Mesenchymal stem cell (in vitro differentiated cells and primary cell): ENCODE measurements at regions not wholly inside any gene's neighbourhood (a gene's known extent, or its start where the extent isn't known, plus 50 kb on each side); places are given as distances from the start of the nearest gene placed in this dataset.
A peak's percentile ranks its signal among the peaks of the same experiment; 100 is the strongest.

Experiments used
- DNase-seq: peaks from one replicate; pipeline ENCODE4 v3.0.0-alpha.2; 2013
- H2AFZ ChIP-seq: one replicate; pipeline ENCODE4 v1.6.1; 2013; ENCODE audit warnings: low read depth, mild to moderate bottlenecking, control low read depth, inconsistent platforms, low read length, moderate library complexity
- H2AK5ac ChIP-seq: 2 replicates; pipeline ENCODE4 v1.6.1; 2013; ENCODE audit warnings: low read length, moderate library complexity, mild to moderate bottlenecking, inconsistent platforms; ENCODE audit not compliant: severe bottlenecking
- H2BK120ac ChIP-seq: one replicate; pipeline ENCODE4 v1.6.1; 2013; ENCODE audit warnings: low read depth, mild to moderate bottlenecking, inconsistent platforms, low read length, moderate library complexity
- H2BK12ac ChIP-seq, 2 experiments: one replicate each; pipeline ENCODE4 v1.6.1; 2013; ENCODE audit warnings: inconsistent platforms in 2 of 2, low read length in 2 of 2, mild to moderate bottlenecking in 2 of 2, moderate library complexity in 2 of 2, control low read depth in 1 of 2
- H2BK15ac ChIP-seq: one replicate; pipeline ENCODE4 v1.6.1; 2013; ENCODE audit warnings: mild to moderate bottlenecking, low read depth, inconsistent platforms; ENCODE audit not compliant: poor library complexity, severe bottlenecking
- H2BK5ac ChIP-seq: 2 replicates; pipeline ENCODE4 v1.6.1; 2013; ENCODE audit warnings: low read depth, mild to moderate bottlenecking, low read length, control low read depth, inconsistent platforms; ENCODE audit not compliant: poor library complexity, severe bottlenecking
- H3K14ac ChIP-seq, 2 experiments: one replicate each; pipeline ENCODE4 v1.6.1; 2013; ENCODE audit warnings: inconsistent platforms in 2 of 2, low read length in 2 of 2, control low read depth in 1 of 2, mild to moderate bottlenecking in 1 of 2, moderate library complexity in 1 of 2
- H3K18ac ChIP-seq, 2 experiments: one replicate each; pipeline ENCODE4 v1.6.1; 2013; ENCODE audit warnings: inconsistent platforms in 2 of 2, low read length in 2 of 2, control low read depth in 1 of 2, low read depth in 1 of 2, mild to moderate bottlenecking in 1 of 2
- H3K23ac ChIP-seq, 2 experiments: one replicate each; pipeline ENCODE4 v1.6.1; 2013; ENCODE audit warnings: inconsistent platforms in 2 of 2, low read length in 2 of 2, mild to moderate bottlenecking in 2 of 2, moderate library complexity in 2 of 2, control low read depth in 1 of 2
- H3K27ac ChIP-seq: 2 replicates; pipeline ENCODE4 v1.5.1; 2013; ENCODE audit warnings: mild to moderate bottlenecking, moderate library complexity, low read length, control low read depth, inconsistent platforms; ENCODE audit not compliant: poor library complexity, severe bottlenecking
- H3K27me3 ChIP-seq, 2 experiments: 2 replicates each; pipeline versions ENCODE4 v1.6.1 to v1.7.0; 2013; ENCODE audit warnings: low read length in 2 of 2, mild to moderate bottlenecking in 2 of 2, moderate library complexity in 2 of 2, control low read depth in 1 of 2, inconsistent platforms in 1 of 2; ENCODE audit not compliant: control insufficient read depth in 1 of 2, insufficient read depth in 1 of 2
- H3K36me3 ChIP-seq, 2 experiments: 2 replicates each; pipeline versions ENCODE4 v1.6.1 to v1.7.0; 2013; ENCODE audit warnings: low read length in 2 of 2, control low read depth in 1 of 2, inconsistent platforms in 1 of 2, low read depth in 1 of 2, mild to moderate bottlenecking in 1 of 2; ENCODE audit not compliant: insufficient read depth in 2 of 2, control insufficient read depth in 1 of 2
- H3K4ac ChIP-seq, 2 experiments: one replicate each; pipeline ENCODE4 v1.6.1; 2013; ENCODE audit warnings: inconsistent platforms in 2 of 2, low read length in 2 of 2, mild to moderate bottlenecking in 2 of 2, moderate library complexity in 2 of 2, control low read depth in 1 of 2, low read depth in 1 of 2
- H3K4me1 ChIP-seq: 2 replicates; pipeline ENCODE4 v1.6.1; 2013; ENCODE audit warnings: low read depth, low read length, control low read depth; ENCODE audit not compliant: control insufficient read depth, insufficient read depth
- H3K4me2 ChIP-seq: 2 replicates; pipeline ENCODE4 v1.6.1; 2013; ENCODE audit warnings: low read length, mild to moderate bottlenecking, inconsistent platforms; ENCODE audit not compliant: poor library complexity, severe bottlenecking
- H3K4me3 ChIP-seq, 2 experiments: 2 replicates each; pipeline versions ENCODE4 v1.5.1 to v1.7.0; 2013; ENCODE audit warnings: low read length in 2 of 2, mild to moderate bottlenecking in 2 of 2, control low read depth in 1 of 2, low read depth in 1 of 2; ENCODE audit not compliant: insufficient read depth in 1 of 2
- H3K79me1 ChIP-seq: replicated peaks from 2 replicates; pipeline ENCODE4 v1.6.1; 2013; ENCODE audit warnings: mild to moderate bottlenecking, control low read depth, low read length, inconsistent platforms; ENCODE audit not compliant: poor library complexity, severe bottlenecking
- H3K9ac ChIP-seq: 2 replicates; pipeline ENCODE4 v1.7.0; 2013; ENCODE audit warnings: mild to moderate bottlenecking, low read length, moderate library complexity
- H3K9me3 ChIP-seq: 2 replicates; pipeline ENCODE4 v1.7.0; 2013; ENCODE audit warnings: mild to moderate bottlenecking, low read length; ENCODE audit not compliant: control insufficient read depth
- H4K8ac ChIP-seq: one replicate; pipeline ENCODE4 v1.6.1; 2013; ENCODE audit warnings: inconsistent platforms, mild to moderate bottlenecking, low read length, moderate library complexity
- H4K91ac ChIP-seq: one replicate; pipeline ENCODE4 v1.6.1; 2013; ENCODE audit warnings: mild to moderate bottlenecking, low read length, inconsistent platforms
- WGBS: methylation state at CpG from one replicate; pipeline ENCODE4 v1.1.7; 2013; ENCODE audit warnings: mixed read lengths; 5-methylcytosine and 5-hydroxymethylcytosine counted together

DNA sequence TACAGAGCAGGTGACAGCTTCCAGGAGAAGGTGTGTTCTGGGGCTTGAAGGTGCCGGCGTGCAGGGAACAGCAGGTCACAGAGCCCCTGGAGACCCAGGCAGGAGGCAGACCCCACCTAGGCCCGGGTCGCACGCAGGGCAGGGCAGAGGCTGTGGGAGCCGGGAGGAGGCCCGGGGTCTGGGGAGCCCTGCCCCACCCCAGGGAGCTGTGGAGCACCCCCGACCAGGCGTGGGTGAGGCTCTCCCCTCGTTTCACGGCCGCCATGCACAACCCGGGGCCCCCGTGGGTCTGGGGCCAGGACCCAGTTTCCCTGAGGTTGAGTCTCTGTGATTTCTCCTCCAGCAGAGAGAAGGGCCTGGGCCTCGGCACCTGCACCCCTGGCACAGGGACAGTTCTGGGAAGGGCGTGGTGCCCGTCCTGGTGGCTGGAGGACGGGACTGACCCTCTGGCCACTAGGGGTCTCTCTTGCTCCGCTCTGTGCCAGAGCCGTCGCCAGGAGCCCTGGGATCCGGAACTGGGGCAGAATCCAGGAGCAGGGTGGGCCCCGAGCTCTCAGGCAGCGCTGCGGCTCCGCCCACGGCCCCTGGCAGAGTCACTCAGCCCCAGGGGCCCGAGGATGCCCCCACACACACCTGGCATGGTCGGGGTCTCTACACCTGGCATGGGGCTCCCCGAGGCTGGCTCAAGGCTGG, 75.2 kb upstream of the FBRSL1 start:
- Histone ChIP-seq H3K4me2 (peak overlapping the region; percentile 51), H3K27me3 (peaks cover 15 to 65% of the 10 kb centered on the region in 2 experiments), H3K14ac (no peak overlapping the region), H3K4ac (no peak overlapping the region), H3K9ac (no peak overlapping the region), H2BK15ac (no peak overlapping the region), H2BK120ac (no peak overlapping the region), H3K4me1 (peaks cover 6% of the 10 kb centered on the region), H3K9me3 (no peaks in the 10 kb centered on the region), H2BK12ac (no peak overlapping the region), H2BK5ac (no peak overlapping the region), H2AFZ (no peak overlapping the region), H4K91ac (no peak overlapping the region), H3K4me3 (no peak overlapping the region), H3K27ac (no peak overlapping the region), H3K36me3 (no peaks in the 10 kb centered on the region), H3K79me1 (no peaks in the 10 kb centered on the region), H3K23ac (no peak overlapping the region), H2AK5ac (no peak overlapping the region), H3K18ac (no peak overlapping the region), H4K8ac (no peak overlapping the region)
- WGBS: 48% methylated on average over 30 of the region's 30 CpGs
- peak; percentile 60 for DNase-seq

DNA sequence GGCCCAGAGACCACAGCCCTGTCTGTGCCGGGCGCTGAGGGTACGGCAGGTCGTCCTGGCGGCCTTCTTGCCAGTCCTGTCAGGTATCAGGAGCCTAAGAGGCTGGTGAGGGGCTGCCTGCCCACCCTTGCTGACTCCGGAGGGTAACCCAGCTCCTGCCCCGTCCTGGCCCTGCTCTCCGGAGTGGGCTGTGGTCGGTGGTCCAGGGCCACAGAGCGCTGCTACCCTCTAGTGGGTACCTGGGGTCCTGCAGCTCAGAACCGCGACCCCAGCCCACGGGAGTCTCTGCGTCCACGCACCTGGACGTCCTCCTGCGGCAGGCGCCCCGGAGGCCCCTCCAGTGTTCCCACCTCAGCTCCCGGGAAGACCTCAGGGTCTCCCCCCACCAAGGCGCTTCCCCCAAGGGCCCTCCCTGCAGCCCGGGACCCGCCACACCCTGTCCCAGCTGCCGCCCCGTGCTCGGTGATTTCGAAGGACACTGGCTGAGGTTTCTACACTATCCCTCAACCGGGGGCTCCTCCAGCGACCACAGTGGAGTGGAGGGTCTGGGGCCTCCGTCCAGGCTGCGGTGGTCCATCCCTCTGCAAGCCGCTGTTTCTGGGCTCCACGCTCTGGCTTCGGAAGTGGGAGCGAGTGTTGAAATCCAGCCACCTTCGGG, 75.9 kb upstream of the FBRSL1 start:
- Histone ChIP-seq H3K14ac (no peak overlapping the region), H2BK5ac (no peak overlapping the region), H3K4me3 (no peak overlapping the region), H4K91ac (no peak overlapping the region), H3K18ac (no peak overlapping the region), H3K27ac (no peak overlapping the region), H3K23ac (no peak overlapping the region), H3K27me3 (peaks cover 11 to 64% of the 10 kb centered on the region in 2 experiments), H3K36me3 (no peaks in the 10 kb centered on the region), H4K8ac (no peak overlapping the region), H3K79me1 (no peaks in the 10 kb centered on the region), H3K9ac (no peak overlapping the region), H3K4me2 (no peak overlapping the region), H2BK120ac (no peak overlapping the region), H3K9me3 (no peaks in the 10 kb centered on the region), H3K4ac (no peak overlapping the region), H2AFZ (no peak overlapping the region), H2BK12ac (no peak overlapping the region), H2AK5ac (no peak overlapping the region), H2BK15ac (no peak overlapping the region), H3K4me1 (peaks cover 6% of the 10 kb centered on the region)
- 53% methylated on average over 36 of the region's 36 CpGs for WGBS
- DNase-seq: no peak

GRCh38 chr12:132411457-132411856, 78.5 kb upstream of the FBRSL1 start:
- Histone ChIP-seq H3K18ac (no peak overlapping the region), H3K4me1 (peaks cover 6% of the 10 kb centered on the region), H3K27me3 (peaks cover 0 to 62% of the 10 kb centered on the region in 2 experiments), H2BK15ac (no peak overlapping the region), H3K9me3 (no peaks in the 10 kb centered on the region), H3K27ac (no peak overlapping the region), H4K91ac (no peak overlapping the region), H3K36me3 (no peaks in the 10 kb centered on the region), H3K4ac (no peak overlapping the region), H3K23ac (no peak overlapping the region), H3K4me2 (no peak overlapping the region), H2BK12ac (no peak overlapping the region), H3K79me1 (no peaks in the 10 kb centered on the region), H2AK5ac (no peak overlapping the region), H3K14ac (no peak overlapping the region), H4K8ac (no peak overlapping the region), H2BK5ac (no peak overlapping the region), H3K4me3 (no peak overlapping the region), H2BK120ac (no peak overlapping the region), H3K9ac (no peak overlapping the region), H2AFZ (no peak overlapping the region)
- DNase-seq: no peak
- WGBS: 78% methylated on average over 6 of the region's 7 CpGs

GRCh38 chr12:132410849-132411248, 79.1 kb upstream of the FBRSL1 start:
- Histone ChIP-seq H3K4ac (no peak overlapping the region), H3K23ac (no peak overlapping the region), H3K9ac (no peak overlapping the region), H2AK5ac (no peak overlapping the region), H4K91ac (no peak overlapping the region), H2BK120ac (no peak overlapping the region), H3K9me3 (no peaks in the 10 kb centered on the region), H4K8ac (no peak overlapping the region), H2AFZ (no peak overlapping the region), H3K79me1 (no peaks in the 10 kb centered on the region), H3K27me3 (peaks cover 0 to 62% of the 10 kb centered on the region in 2 experiments), H3K27ac (no peak overlapping the region), H2BK5ac (no peak overlapping the region), H3K14ac (no peak overlapping the region), H3K4me1 (peaks cover 6% of the 10 kb centered on the region), H2BK15ac (no peak overlapping the region), H2BK12ac (no peak overlapping the region), H3K4me2 (no peak overlapping the region), H3K36me3 (no peaks in the 10 kb centered on the region), H3K4me3 (no peak overlapping the region), H3K18ac (no peak overlapping the region)
- WGBS: 85% methylated on average over 14 of the region's 14 CpGs
- DNase-seq: no peak
